GM18909 (cell line): ENCODE measurements at regions not wholly inside any gene's neighbourhood (a gene's known extent, or its start where the extent isn't known, plus 50 kb on each side); places are given as distances from the start of the nearest gene placed in this dataset.

Source experiments
- ATAC-seq: cut with Tn5 transposase; IDR thresholded peaks from one replicate; pipeline ENCODE4 v1.9.1; 2021; ENCODE audit warnings: mild to moderate bottlenecking; ENCODE audit not compliant: unreplicated experiment, poor library complexity

DNA sequence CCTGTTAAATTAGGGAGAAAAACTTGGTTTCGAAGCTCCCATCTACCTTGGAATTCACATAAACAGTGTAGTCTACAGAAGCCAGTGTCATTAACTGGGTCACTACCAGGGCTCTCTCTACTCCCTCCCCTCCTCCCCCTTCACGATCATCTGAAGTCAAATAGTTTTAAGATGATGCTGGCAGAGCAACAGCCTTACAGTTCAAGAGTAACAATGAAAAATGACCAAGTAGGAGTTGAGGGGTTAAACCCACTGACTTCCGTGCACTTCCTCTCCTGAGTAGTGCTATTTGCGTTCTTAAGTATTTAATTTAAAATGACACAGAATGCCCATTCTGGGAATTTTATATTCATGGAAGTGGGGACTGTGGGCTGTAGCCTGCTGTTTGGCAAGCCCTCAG, 236.9 kb downstream of the SIPA1L2 start:
- ATAC-seq, result no peak

DNA sequence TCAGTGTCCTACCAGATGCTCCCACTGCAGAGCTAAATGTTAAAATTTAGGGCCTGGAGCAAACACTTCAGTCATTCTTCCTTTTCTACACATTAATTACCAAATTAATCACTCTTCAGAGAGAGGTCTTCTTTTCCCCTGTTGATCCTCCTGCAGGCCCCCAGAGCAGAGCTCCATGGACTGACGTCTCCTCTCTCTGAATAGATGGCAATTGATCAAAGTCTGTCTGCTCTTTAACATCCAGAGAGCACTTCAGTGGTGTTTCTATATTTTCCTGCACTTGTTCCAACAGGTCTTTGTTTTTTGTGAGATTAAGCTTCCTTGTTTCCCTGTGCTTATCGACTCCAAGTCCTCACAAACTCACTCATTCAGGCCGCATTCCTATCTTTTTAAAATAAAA, 239.3 kb downstream of the SIPA1L2 start:
- ATAC-seq, result no peak

DNA sequence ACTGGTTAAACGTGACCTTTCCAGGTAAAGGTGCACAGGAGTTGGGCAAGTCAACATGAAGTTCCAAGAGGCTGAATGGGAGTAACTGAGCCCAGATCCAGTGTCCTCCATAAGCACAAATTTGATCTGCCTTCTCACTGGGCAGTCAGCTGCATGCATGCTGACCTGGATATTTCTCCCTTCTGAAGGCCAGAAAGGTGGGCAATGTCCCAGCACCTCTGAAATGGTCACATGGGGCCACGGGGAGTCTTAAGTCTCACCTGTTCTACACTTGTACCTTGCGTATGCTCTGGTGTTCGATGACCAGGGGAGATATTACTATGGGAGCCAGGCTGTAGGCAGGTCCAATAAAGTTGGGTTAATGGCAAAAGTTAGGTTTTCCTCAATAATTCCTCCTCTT, 240.2 kb downstream of the SIPA1L2 start:
- no peak for ATAC-seq

DNA sequence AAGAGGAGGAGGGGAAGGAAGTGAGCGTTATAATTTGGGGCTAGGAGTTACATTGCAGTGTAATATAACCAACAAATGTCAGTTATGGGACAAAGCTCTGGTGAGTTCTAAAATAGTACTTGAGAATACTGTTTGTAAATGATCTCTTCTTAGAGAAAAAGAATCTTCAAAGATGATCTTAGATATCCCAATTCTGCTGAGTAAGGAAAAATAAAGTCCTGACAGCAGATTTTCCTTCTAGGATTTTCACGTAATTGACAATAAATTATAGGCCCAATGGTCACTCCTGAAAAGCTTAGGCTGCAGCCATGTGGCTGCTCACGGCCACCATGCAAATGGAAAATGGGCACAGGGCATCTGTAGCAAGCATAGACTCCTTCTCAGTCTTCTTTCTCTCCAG, 241.6 kb downstream of the SIPA1L2 start:
- ATAC-seq, result no peak

DNA sequence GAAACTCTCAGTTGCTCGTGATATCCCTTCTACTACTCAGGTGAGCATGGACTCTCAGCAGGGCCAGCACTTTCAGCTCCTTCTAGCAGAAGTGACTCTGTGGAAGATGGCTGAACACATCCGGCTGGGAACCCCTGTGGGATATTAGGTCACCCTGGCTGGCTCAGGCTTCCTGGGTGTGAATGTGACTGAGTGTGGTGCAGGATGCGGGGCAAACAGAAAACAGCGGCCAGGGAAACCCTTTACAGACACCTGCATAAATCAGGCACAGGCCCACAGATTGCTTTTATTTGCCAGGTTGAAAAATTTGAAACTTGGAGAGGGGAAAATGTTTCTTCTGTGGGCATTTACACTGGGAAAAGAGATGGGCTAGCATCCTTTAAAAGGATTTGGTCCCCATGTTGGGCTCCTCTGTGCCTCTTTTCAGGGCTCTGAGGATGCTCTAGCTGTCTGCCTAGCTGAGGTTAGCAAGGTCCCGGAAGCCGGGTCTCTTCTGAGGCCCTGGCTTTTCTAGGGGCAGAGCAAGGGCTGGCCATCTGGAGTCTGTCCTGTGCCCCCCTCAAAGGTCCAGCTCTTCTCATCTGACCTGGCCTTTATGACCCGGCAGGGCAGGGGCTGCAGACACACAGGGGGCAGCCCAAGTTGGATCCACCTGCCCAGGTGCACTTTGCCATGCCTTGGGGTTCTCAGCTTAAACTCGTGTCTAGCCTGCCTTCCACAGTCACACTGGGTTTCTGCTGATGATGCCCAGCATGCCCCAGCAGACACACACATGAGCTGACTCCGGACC, 243.0 kb downstream of the SIPA1L2 start:
- ATAC-seq, result no peak

DNA sequence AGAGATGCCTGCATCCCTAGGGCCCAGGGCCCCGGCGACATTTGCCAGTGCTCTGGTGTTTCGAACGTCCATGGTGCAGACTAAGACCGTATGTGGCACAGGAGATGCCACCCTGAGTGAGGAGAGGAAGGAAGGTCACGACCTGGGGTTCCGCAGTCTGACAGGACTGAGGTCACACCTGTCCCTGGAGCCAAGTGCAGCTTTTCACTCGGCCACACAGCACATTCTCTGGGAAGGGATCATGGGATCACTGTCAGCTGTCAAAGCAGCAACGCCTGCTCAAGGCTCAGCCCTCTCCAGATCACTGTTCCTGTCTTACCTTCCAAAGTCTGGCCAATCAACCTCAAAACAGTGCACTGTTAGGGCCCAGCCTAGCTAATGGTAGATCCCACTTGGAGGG, 243.6 kb downstream of the SIPA1L2 start:
- ATAC-seq, result no peak

DNA sequence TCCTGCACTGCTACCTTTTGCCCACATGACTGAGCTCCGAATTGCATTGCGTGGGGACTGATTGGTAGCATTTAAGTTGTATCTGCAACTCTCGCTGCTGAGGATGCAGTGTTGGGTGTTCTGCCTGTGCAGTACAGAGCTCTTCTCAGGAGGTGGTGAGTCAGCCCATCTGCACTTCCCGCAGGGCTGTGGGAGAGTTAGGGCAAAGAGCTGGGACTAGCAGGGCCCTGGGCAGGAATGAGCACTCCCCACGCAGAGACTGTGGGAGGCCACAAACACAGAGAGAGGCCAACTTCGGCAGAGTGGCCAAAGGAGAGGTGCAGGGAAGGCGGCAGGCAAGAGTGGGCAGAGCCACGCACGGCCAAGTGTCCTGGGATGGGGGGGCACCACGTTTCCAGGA, 244.7 kb downstream of the SIPA1L2 start:
- ATAC-seq, result no peak

DNA sequence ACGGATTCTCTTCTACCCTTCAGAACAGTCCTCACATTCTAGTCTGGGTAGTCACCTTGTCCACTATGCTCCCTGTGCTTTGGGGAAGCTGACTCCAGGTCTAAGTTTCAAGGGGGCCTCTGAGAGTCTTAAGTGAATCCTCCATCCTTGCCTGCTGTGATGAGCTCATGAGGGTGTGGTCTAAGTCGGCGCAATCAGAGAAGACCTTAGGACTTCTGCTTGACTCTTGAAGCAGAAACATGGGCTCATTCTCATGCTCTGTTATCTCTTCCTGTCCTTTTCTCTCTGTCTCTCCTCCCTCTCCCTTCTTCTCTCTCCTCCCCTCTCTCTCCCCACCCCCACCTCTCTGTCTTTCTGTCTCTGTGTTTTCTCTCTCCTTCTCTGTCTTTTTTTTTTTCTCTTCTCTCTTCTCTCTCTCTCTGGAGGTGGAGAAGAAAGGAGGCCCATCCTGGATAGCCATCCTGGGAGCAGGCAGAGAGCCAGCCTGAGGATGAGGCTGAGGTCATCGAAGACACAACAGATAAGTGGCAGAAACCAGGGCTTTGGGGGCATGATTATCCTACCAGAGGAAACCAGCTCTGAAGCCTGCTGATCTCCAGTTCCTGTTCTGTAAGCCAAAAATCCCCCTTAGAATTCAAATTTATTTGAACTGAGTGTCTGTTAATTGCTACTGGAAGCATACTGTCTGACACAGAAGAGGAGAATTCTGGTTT, 245.6 kb downstream of the SIPA1L2 start:
- no peak for ATAC-seq

DNA sequence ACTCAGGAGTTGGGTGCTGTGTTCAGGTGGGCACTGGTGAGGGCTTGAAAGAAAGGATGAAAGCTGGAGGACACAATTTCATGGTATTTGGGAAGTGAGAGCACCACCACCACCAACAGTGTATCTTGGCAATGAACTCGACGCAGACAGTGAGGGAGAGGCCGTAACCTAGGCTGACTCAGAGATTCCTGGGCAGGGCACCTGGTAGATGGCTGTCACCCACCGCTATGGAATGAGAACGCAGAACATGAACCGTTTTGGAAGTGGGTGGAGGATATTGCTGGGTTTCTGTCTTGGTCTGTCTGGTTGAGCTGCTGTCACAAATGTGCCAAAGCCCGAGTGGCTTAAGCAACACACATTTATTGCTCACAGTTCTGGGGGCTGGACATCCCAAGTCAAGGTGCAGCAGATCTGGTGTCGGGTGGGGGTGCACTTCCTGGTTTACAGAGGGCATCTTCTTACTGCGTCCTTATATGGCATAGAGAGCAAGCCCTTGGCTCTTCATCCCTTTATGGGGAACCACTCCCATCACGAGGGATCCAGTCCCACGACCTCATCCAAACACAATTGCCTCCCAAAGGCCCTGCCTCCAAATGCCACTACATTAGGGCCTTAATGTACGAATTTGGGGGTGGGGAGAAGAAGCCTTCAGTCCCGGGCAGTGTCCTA, 246.3 kb downstream of the SIPA1L2 start:
- ATAC-seq, result no peak

DNA sequence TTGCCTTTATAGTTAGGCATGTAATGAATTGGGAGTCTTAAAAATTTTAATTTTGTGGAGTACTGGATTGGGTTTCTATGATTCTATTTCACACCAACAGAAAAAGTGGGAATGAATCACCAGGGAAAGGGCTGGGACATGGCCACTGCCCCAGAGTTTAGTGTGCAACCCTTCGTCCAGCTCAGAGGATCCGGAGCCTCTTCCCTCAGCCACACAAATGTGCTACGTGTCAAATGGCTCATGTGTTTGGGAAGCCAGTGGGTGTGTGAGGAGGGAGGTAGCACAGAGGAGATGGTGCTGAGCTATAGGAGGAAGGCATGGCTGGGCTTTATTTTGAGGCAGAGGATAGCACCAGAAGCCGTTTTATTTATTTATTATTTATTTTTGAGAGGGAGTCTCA, 247.3 kb downstream of the SIPA1L2 start:
- ATAC-seq, result no peak

DNA sequence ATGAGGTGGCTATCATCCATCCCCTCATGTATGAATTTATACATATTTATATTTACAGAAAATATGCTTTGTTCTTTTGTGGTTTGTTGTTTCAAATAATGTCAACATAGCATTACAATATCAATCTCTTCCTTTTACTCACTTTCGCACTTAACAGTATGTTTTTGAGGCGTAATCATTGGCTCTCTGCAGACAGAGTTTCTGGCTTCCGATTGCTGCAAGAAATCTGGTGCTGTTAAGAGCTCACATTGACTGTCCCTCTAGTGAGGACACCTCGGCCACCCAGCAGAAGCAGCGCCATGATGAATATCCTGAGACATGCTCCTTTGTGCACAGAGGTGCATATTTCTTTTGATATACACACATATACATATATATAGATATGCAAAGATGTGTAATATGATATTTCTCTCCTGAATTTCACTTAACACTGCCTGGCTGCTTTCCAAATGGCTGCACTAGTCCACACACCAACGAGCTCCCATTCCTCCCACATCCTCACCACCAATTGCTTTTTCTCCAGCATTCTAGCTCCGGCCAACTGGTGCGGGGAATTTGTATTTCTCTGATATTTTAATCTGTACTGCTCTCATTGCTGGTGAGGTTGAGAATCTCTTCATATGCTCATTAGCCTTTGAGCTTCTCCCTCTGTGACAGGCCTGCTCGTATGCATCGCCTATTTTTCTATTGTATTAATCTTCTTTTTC, 248.4 kb downstream of the SIPA1L2 start:
- no peak for ATAC-seq

DNA sequence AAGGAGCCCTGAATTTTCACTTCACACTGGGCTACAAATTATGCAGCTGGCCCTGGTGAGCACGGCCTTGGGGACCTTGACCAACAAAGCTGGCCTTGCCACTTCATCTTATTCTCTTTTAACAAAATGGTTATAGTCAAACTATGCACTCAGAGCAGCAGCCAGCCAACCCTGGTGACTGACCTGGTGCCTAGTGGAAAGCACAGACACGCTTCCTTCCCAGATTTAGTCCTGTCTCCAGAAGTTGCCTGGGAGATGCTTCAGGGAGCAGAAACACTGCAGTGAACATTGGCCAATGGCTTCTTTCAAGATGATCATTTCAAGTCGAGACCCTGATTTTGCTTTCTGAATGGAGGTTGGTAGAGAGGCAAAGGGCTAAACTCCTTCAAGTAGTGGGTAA, 249.3 kb downstream of the SIPA1L2 start:
- no peak for ATAC-seq

DNA sequence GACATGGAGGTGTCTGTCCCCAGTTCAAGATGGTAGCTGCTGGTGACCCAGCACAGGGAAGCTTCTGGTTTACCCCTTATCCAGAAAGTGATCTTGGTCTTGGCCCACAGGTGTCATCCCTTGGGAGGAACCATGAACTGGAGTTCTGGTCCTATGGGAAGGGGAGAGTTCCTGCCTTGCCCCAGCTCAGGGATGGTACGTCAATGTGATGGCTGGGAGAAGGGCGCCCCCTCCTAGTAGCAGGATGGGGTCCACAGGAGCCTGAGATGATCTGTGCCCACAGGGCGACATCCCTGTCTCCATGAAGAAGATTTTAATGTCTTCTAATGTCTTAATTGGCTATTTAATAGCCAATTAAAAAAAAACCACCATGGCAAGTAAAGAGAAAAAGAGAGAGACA, 249.8 kb downstream of the SIPA1L2 start:
- ATAC-seq, result no peak

DNA sequence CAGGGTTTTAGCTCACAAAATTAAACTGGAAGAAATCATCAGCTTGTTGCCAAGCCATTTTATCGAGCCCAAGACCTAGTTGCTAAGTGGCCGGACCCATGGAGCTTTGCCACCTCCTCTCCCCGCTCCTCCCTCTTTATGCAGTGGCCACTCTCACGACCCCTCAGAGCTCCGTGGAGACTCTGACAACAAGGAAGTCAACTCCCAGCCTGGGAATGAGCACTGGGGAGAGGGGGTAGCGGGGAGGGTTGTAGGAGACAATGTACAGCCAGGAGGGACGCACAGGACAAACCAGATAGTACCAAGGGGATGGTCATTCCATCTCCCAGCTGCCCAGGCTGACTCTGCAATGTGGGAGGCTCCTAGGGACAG, 250.9 kb downstream of the SIPA1L2 start:
- ATAC-seq, result no peak

DNA sequence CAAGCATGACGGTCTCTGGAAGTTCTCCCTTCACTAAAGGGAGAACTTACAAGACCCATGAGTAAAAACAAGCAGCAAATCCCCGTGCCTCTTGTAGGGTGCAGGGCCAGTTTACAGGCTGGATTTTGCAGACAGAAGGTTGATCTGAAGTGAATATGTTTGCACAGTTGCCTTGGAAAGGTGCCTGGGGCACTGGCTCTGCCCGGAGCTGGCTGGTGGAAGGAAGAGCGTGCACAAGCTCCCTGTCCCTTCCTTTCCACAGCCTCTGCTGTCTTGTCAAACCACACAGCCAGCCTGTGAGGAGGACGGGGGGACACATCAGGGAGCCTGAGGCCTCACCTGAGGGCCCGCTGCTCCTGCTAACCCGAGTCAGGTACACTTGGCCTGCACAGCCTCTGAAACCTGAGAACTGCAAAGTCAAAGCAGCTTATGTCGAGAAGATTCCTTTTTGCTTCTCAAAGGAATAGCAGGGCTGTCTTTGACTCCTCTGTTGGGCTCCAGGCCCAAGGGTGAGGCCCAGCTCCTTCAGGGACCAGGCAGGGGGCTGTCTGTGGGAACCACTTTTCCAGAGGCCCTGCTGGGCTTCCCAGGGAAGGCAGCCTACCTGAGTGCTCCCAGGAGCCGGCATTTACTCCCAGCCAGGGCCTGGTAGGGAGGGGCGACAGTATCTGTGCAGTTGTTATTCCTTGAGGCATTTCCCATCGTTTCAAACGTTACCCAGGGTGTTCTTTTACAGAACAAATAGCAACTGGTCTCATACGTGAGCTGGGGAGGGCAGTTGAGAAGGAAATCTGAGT, 251.5 kb downstream of the SIPA1L2 start:
- no peak for ATAC-seq

DNA sequence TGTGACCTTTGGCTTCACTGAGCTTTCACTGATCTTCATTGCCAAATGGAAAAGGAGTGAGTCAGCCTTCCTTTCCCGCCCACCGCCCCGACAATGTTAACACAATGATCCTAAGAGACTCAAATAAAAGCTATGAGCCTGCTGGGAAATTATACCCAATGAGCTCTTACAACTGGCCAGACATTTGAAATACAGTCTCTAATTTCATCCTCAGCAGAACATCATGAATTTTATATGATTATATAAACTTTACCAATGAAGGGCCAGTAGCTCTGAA, 252.5 kb downstream of the SIPA1L2 start:
- no peak for ATAC-seq

DNA sequence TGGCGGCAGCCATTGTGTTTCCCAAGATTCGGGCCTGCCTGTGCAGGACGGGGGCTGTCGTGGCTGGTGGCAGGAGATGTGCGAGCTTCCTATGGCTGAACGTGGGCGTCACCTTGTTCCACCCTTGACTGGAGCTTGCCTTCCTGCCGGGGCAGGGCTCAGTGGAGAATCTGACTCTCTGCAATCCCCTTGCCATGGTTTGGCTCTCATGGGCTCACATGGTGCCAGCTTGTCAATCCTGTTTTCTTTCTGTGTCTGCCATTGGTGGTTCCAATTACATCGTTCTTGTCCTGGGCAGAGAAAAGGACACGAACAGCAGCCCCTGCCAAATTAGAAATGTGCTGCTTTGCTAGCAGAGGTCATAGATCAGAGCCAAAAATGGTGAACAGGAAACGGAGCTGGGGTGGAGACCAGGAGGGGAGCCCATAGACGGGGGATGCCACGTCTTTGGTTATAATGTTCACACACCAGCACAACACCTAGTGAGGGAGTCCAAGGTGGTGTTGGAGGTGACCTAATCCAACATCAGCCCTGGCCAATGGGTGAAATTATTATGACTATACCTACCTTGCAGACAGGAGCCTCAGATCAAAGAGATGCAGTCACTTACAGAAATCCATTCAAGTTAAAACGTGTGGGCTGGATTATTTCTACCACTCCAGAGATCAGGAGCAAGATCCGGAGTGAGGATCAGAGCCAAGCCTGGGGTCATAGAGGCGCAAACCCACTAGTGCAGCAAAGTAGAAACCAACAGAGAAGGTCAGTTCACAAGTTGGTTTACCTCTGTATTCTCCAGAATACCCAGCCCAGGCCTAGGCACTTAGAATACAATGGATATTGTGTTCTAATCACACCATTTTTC, 253.1 kb downstream of the SIPA1L2 start:
- no peak for ATAC-seq

DNA sequence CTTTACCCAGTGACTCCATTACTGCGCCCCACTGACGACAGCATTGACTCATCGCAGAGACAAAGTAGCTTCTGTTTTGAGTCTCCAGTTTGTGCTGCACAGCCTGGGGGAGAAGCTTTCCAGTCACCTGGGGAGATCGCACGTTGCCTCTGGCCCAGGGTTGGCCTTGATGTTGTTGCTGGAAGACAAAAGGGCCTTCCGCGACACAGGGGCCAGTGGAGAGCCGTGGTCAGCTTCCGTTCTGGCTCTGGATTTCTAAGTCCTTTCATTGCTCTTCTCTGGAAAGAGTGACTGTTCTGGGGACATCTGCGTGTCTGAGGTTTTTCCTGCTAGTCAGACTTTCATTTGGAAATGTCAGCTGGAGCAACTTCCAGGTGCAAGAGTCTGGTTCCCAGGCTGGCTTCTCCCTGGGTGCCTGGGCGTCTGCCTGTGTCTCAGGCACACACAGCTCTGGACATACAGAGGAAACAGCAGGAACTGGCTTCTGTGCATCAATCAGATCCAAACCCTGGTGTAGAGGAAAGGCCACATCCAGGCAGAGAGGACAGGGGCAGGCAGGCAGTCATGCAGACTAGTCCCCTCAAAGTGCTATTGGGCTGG, 257.0 kb downstream of the SIPA1L2 start:
- ATAC-seq, result no peak

DNA sequence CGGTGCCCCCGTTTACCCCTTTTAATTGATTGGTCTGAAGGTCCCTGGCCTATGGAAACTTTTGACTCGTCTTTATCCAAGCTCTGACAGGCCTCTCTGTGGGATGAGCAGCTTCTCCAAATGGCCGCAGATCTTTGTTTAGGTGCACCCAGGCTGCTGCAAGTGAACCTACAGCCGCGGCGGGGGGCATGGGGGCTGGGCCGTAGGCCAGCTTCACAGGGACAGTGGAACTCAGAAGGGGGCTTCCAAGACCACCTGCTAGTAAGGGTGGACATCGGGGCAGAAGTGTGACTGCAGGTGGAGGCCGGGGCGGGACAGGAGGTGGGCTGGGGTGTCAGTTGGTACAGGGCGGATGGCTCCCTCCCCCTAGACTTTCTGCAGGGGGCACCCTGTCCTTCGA, 257.5 kb downstream of the SIPA1L2 start:
- no peak for ATAC-seq
